ENCODE measurements at regions not wholly inside any gene's neighbourhood (a gene's known extent, or its start where the extent isn't known, plus 50 kb on each side); places are given as distances from the start of the nearest gene placed in this dataset.

DNA sequence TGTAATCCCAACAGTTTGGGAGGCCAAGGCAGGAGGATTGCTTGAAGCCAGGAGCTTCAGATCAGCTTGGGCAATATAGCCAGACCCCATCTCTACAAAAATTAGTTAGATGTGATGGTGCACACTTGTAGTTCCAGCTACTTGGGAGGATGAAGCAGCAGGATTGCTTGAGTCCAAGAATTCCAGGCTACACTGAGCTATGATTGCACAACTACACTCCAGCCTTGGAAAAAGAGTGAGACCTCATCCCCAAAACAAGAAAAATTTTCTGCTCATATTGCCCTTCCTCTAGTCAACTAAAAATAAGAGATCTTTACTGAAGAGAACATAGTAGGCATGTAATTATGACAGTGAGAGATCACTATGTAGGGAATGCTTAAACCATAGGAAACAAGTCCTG lies 60.9 kb upstream of the SPATA12 start:
- TF ChIP-seq EP300 (IDR thresholded peaks at IDR 0.05) (no peak), POLR2A (IDR thresholded peaks at IDR 0.05) (no peak)
